ENCODE measurements at regions not wholly inside any gene's neighbourhood (a gene's known extent, or its start where the extent isn't known, plus 50 kb on each side); places are given as distances from the start of the nearest gene placed in this dataset.
A peak's percentile ranks its signal among the peaks of the same experiment; 100 is the strongest.

DNA sequence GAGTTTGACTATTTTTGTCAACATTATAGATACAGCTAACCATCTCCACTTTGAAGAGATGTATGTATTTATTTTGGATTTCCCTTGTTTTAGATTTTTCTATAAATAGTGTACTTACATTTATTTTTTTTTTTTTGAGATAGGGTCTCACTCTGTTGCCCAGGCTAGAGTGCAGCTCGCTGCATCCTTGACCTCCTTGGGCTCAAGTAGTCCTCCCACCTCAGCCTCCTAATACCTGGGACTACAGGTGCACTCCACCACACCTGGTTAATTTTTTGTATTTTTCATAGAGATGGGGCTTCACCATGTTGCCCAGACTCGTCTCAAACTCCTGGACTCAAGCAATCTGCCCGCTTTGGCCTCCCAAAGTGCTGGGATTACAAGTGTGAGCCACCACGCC, 55.3 kb upstream of the TRPM1 start:
- Histone ChIP-seq H3K36me3 (no peaks in the 10 kb centered on the region), H3K4me1 (peaks cover 0 to 14% (median 0%) of the 10 kb centered on the region in 9 donors), H3K27me3 (no peaks in the 10 kb centered on the region), H3K27ac (no peak overlapping the region), H3K4me3 (no peak overlapping the region), H3K9me3 (no peaks in the 10 kb centered on the region)
- TF ChIP-seq CTCF (IDR thresholded peaks at IDR 0.05): no peak
- ATAC-seq (no peak), DNase-seq (no peak)
- intact Hi-C loops (cut with DNase I): no loop called here
- WGBS, 2 donors: 90 to 94% methylated on average over 4 of the region's 4 CpGs

DNA sequence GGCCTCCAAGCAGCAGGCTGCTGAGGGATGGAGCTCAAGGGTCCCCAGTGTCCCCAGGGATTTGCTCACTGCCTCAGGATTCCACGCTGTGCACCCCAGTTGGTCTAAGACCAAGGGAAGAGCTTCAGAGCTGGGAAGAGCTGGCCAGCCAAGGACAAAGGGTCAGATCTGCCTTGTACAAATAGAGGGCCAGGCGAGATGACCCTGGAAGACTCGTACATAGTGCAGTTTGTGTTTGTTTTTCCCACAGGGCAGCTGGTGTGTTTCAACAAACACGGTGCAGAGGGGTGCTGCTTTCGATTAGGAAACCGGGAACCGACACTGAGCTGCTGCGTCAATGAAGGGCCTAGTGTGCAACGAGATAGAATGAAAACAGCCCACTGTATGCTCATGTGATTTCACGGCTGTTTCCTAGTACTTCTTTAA, 56.1 kb upstream of the TRPM1 start:
- no peak for TF ChIP-seq CTCF (IDR thresholded peaks at IDR 0.05)
- WGBS, 2 donors: 65 to 67% methylated on average over 10 of the region's 10 CpGs
- no peaks in the 10 kb centered on the region for H3K9me3 ChIP-seq
- no peak overlapping the region for H3K4me3 ChIP-seq
- no peaks in the 10 kb centered on the region for H3K36me3 ChIP-seq
- peaks cover 0 to 14% (median 0%) of the 10 kb centered on the region in 9 donors for H3K4me1 ChIP-seq
- no peaks in the 10 kb centered on the region for H3K27me3 ChIP-seq
- ATAC-seq (no peak), DNase-seq (no peak)
- H3K27ac ChIP-seq: no peak overlapping the region
- intact Hi-C loops (cut with DNase I): no loop called here

DNA sequence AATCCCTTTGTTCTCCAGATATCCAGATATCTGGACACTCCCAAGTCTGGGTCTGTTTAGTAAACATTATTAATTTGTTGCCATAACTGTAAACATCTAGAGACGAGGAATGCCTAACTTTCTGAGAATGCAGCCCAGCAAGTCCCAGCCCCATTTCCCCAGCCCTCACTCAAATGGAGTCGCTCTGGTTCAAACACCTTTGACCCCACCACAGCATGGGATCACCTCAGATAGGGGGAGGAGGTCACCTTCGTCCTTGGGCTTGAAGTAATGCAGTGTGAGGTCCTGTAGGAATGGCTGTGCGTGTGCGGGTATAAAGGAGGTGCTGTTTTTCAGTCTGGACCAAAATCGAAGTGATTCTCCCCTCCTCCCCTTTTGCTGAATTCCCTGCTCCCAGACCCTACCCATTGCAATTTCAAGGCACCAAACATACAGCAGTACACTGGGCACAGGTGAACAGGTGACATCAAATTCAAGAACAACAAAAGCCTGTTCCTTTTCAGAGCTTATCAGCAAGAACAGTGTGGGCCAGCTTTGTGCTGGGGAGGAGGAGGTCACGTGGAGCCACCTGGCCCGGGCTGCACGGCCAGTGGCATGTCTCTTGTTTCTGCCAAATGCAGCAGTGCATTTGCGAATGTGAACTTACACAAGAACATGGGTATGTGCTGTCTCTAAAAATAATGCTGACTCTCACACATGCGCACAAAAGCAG, 57.5 kb upstream of the TRPM1 start:
- no peaks in the 10 kb centered on the region for H3K9me3 ChIP-seq
- DNase-seq (peak; percentile 45 to 54), ATAC-seq (peak; percentile 78 to 97 (median 92))
- no peaks in the 10 kb centered on the region for H3K36me3 ChIP-seq
- intact Hi-C loops (cut with DNase I): no loop called here
- no peak overlapping the region for H3K27ac ChIP-seq
- H3K4me3 ChIP-seq: no peak overlapping the region
- no peaks in the 10 kb centered on the region for H3K27me3 ChIP-seq
- no peak for TF ChIP-seq CTCF (IDR thresholded peaks at IDR 0.05)
- 50 to 57% methylated on average over 11 of the region's 11 CpGs for WGBS, 2 donors
- peaks cover 0 to 14% (median 0%) of the 10 kb centered on the region in 9 donors for H3K4me1 ChIP-seq

- Histone ChIP-seq H3K27ac (no peak overlapping the region), H3K9me3 (no peaks in the 10 kb centered on the region), H3K4me3 (no peak overlapping the region), H3K36me3 (no peaks in the 10 kb centered on the region), H3K4me1 (peaks cover 0 to 14% (median 0%) of the 10 kb centered on the region in 9 donors), H3K27me3 (no peaks in the 10 kb centered on the region)
- TF ChIP-seq CTCF (IDR thresholded peaks at IDR 0.05): no peak
- intact Hi-C loops (cut with DNase I): no loop called here
- ATAC-seq (peak in 4 of 8 donors; percentile 3 to 16 (median 10)), DNase-seq (no peak)
- 85 to 87% methylated on average over 6 of the region's 6 CpGs for WGBS, 2 donors
Observed at GRCh38 chr15:31159837-31160236, 58.3 kb upstream of the TRPM1 start.
